HG02938 (cell line): ENCODE measurements at regions not wholly inside any gene's neighbourhood (a gene's known extent, or its start where the extent isn't known, plus 50 kb on each side); places are given as distances from the start of the nearest gene placed in this dataset.
A peak's percentile ranks its signal among the peaks of the same experiment; 100 is the strongest.

ENCODE experiments used
- ATAC-seq: cut with Tn5 transposase; IDR thresholded peaks from one replicate; pipeline ENCODE4 v1.9.1; 2021; ENCODE audit warnings: mild to moderate bottlenecking, moderate library complexity; ENCODE audit not compliant: unreplicated experiment

- no peak for ATAC-seq
Observed at GRCh38 chr18:51630706-51631105, 433.2 kb upstream of the MEX3C start.

- no peak for ATAC-seq
Observed at GRCh38 chr18:51637881-51638280, 440.4 kb upstream of the MEX3C start.

GRCh38 chr18:51639541-51639940, 442.1 kb upstream of the MEX3C start:
- ATAC-seq, result no peak

- ATAC-seq, result no peak
Observed at GRCh38 chr18:51643483-51643882, 446.0 kb upstream of the MEX3C start.

- no peak for ATAC-seq
Observed at GRCh38 chr18:51645607-51646006, 448.1 kb upstream of the MEX3C start.

- ATAC-seq, result no peak
Observed at GRCh38 chr18:51647346-51647745, 449.9 kb upstream of the MEX3C start.

GRCh38 chr18:51647942-51648341, 450.5 kb upstream of the MEX3C start:
- ATAC-seq, result no peak

- ATAC-seq, result no peak
Observed at GRCh38 chr18:51649796-51650195, 452.3 kb upstream of the MEX3C start.

- ATAC-seq, result no peak
Observed at GRCh38 chr18:51651761-51652160, 454.3 kb upstream of the MEX3C start.

GRCh38 chr18:51653507-51654213, 456.2 kb upstream of the MEX3C start:
- ATAC-seq, result no peak

- peak; percentile 68 for ATAC-seq
Observed at GRCh38 chr18:51654488-51655326, 457.2 kb upstream of the MEX3C start.

GRCh38 chr18:51655327-51655698, 457.8 kb upstream of the MEX3C start:
- ATAC-seq, result peak; percentile 92

GRCh38 chr18:51656249-51656648, 458.8 kb upstream of the MEX3C start:
- ATAC-seq, result no peak

GRCh38 chr18:51658436-51658835, 461.0 kb upstream of the MEX3C start:
- no peak for ATAC-seq

- no peak for ATAC-seq
Observed at GRCh38 chr18:51659781-51660180, 462.3 kb upstream of the MEX3C start.

GRCh38 chr18:51660188-51660715, 462.8 kb upstream of the MEX3C start:
- ATAC-seq, result no peak

- ATAC-seq, result no peak
Observed at GRCh38 chr18:51664236-51664635, 466.8 kb upstream of the MEX3C start.

GRCh38 chr18:51666763-51667191, 469.3 kb upstream of the MEX3C start:
- no peak for ATAC-seq

- peak; percentile 66 for ATAC-seq
Observed at GRCh38 chr18:51668101-51668500, 470.6 kb upstream of the MEX3C start.

- no peak for ATAC-seq
Observed at GRCh38 chr18:51668607-51669006, 471.1 kb upstream of the MEX3C start.

GRCh38 chr18:51686590-51686989, 489.1 kb upstream of the MEX3C start:
- no peak for ATAC-seq
